ENCODE measurements at regions not wholly inside any gene's neighbourhood (a gene's known extent, or its start where the extent isn't known, plus 50 kb on each side); places are given as distances from the start of the nearest gene placed in this dataset.

- no peaks in the 10 kb centered on the region for H4K20me1 ChIP-seq (ENCODE audit: insufficient read depth, low read length)
- H2AFZ ChIP-seq (ENCODE audit: low read depth, low read length) = no peak overlapping the region
- H3K27ac ChIP-seq (ENCODE audit: low read length) = no peak overlapping the region
- TF ChIP-seq, protein P1, sequence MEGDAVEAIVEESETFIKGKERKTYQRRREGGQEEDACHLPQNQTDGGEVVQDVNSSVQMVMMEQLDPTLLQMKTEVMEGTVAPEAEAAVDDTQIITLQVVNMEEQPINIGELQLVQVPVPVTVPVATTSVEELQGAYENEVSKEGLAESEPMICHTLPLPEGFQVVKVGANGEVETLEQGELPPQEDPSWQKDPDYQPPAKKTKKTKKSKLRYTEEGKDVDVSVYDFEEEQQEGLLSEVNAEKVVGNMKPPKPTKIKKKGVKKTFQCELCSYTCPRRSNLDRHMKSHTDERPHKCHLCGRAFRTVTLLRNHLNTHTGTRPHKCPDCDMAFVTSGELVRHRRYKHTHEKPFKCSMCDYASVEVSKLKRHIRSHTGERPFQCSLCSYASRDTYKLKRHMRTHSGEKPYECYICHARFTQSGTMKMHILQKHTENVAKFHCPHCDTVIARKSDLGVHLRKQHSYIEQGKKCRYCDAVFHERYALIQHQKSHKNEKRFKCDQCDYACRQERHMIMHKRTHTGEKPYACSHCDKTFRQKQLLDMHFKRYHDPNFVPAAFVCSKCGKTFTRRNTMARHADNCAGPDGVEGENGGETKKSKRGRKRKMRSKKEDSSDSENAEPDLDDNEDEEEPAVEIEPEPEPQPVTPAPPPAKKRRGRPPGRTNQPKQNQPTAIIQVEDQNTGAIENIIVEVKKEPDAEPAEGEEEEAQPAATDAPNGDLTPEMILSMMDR (IDR thresholded peaks at IDR 0.05; ENCODE audit: low read depth, low read length) = no peak
- TF ChIP-seq EZH2phosphoT487 (IDR thresholded peaks at IDR 0.05; ENCODE audit: low read depth) = no peak
- H3K9me3 ChIP-seq (ENCODE audit: insufficient read depth, low read length) = no peaks in the 10 kb centered on the region
- no peaks in the 10 kb centered on the region for H3K79me2 ChIP-seq (ENCODE audit: low read length)
- no peaks in the 10 kb centered on the region for H3K4me1 ChIP-seq (ENCODE audit: low read length)
- H3K27me3 ChIP-seq (ENCODE audit: low read depth, low read length) = no peaks in the 10 kb centered on the region
- no peaks in the 10 kb centered on the region for H3K36me3 ChIP-seq (replicated peaks; ENCODE audit: low read depth, low read length)
- H3K9ac ChIP-seq (ENCODE audit: low read length) = no peak overlapping the region
- no peak overlapping the region for H3K4me3 ChIP-seq (ENCODE audit: low read length)
- H3K4me2 ChIP-seq (ENCODE audit: low read length) = no peak overlapping the region
These were observed 373.2 kb upstream of the MANEA start for GRCh38 chr6:95204178-95204577.

- Histone ChIP-seq H3K9me3 (ENCODE audit: insufficient read depth, low read length) (no peaks in the 10 kb centered on the region), H3K79me2 (ENCODE audit: low read length) (no peaks in the 10 kb centered on the region), H3K36me3 (replicated peaks; ENCODE audit: low read depth, low read length) (no peaks in the 10 kb centered on the region), H3K4me1 (ENCODE audit: low read length) (no peaks in the 10 kb centered on the region), H2AFZ (ENCODE audit: low read depth, low read length) (no peak overlapping the region), H3K4me2 (ENCODE audit: low read length) (no peak overlapping the region), H3K9ac (ENCODE audit: low read length) (no peak overlapping the region), H4K20me1 (ENCODE audit: insufficient read depth, low read length) (no peaks in the 10 kb centered on the region), H3K27me3 (ENCODE audit: low read depth, low read length) (no peaks in the 10 kb centered on the region), H3K27ac (ENCODE audit: low read length) (no peak overlapping the region), H3K4me3 (ENCODE audit: low read length) (no peak overlapping the region)
- TF ChIP-seq, protein P1 (IDR thresholded peaks at IDR 0.05; ENCODE audit: low read depth, low read length) = no peak
- TF ChIP-seq EZH2phosphoT487 (IDR thresholded peaks at IDR 0.05; ENCODE audit: low read depth) = no peak
These were observed 368.7 kb upstream of the MANEA start for GRCh38 chr6:95208621-95209020.

DNA sequence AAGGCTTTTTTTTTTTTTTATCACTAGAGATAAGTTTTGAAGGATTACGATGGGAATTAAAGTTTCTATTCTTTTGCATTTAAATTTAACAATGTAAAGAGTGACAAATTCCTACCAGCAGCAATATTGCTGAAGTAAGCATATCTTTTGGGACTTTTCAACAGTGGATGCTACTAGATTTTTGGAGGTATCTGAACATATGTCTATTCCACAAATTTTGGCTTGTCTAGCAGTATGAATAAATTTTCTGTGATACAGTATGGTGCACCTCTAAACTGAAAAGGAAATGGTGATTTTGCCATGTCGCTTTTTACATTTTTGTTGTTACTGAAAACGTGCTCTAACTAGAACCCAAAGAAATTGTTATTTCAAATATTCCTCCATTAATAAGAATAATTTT is 368.3 kb upstream of the MANEA start:
- H3K27ac ChIP-seq (ENCODE audit: low read length) = no peak overlapping the region
- H3K4me1 ChIP-seq (ENCODE audit: low read length) = no peaks in the 10 kb centered on the region
- no peak overlapping the region for H3K9ac ChIP-seq (ENCODE audit: low read length)
- no peaks in the 10 kb centered on the region for H4K20me1 ChIP-seq (ENCODE audit: insufficient read depth, low read length)
- no peak overlapping the region for H3K4me2 ChIP-seq (ENCODE audit: low read length)
- H3K9me3 ChIP-seq (ENCODE audit: insufficient read depth, low read length) = no peaks in the 10 kb centered on the region
- no peaks in the 10 kb centered on the region for H3K79me2 ChIP-seq (ENCODE audit: low read length)
- H3K4me3 ChIP-seq (ENCODE audit: low read length) = no peak overlapping the region
- TF ChIP-seq EZH2phosphoT487 (IDR thresholded peaks at IDR 0.05; ENCODE audit: low read depth) = no peak
- TF ChIP-seq, protein P1 (IDR thresholded peaks at IDR 0.05; ENCODE audit: low read depth, low read length) = no peak
- H3K36me3 ChIP-seq (replicated peaks; ENCODE audit: low read depth, low read length) = no peaks in the 10 kb centered on the region
- H3K27me3 ChIP-seq (ENCODE audit: low read depth, low read length) = no peaks in the 10 kb centered on the region
- no peak overlapping the region for H2AFZ ChIP-seq (ENCODE audit: low read depth, low read length)

GRCh38 chr6:95216555-95216954 is 360.8 kb upstream of the MANEA start:
- no peaks in the 10 kb centered on the region for H3K36me3 ChIP-seq (replicated peaks; ENCODE audit: low read depth, low read length)
- TF ChIP-seq, protein P1 (IDR thresholded peaks at IDR 0.05; ENCODE audit: low read depth, low read length) = no peak
- TF ChIP-seq EZH2phosphoT487 (IDR thresholded peaks at IDR 0.05; ENCODE audit: low read depth) = no peak
- no peaks in the 10 kb centered on the region for H3K9me3 ChIP-seq (ENCODE audit: insufficient read depth, low read length)
- H3K4me2 ChIP-seq (ENCODE audit: low read length) = no peak overlapping the region
- no peak overlapping the region for H3K27ac ChIP-seq (ENCODE audit: low read length)
- H3K27me3 ChIP-seq (ENCODE audit: low read depth, low read length) = no peaks in the 10 kb centered on the region
- no peak overlapping the region for H3K9ac ChIP-seq (ENCODE audit: low read length)
- H3K4me3 ChIP-seq (ENCODE audit: low read length) = no peak overlapping the region
- H4K20me1 ChIP-seq (ENCODE audit: insufficient read depth, low read length) = no peaks in the 10 kb centered on the region
- H2AFZ ChIP-seq (ENCODE audit: low read depth, low read length) = no peak overlapping the region
- H3K4me1 ChIP-seq (ENCODE audit: low read length) = no peaks in the 10 kb centered on the region
- H3K79me2 ChIP-seq (ENCODE audit: low read length) = no peaks in the 10 kb centered on the region
